Loucy (cell line): ENCODE measurements at regions not wholly inside any gene's neighbourhood (a gene's known extent, or its start where the extent isn't known, plus 50 kb on each side); places are given as distances from the start of the nearest gene placed in this dataset.

ENCODE experiments used
- CTCF ChIP-seq: fragments of 200-600 bp; sonication (generic); conservative IDR thresholded peaks from 2 replicates; pipeline ENCODE4 v1.5.1; 2014; ENCODE audit warnings: mild to moderate bottlenecking, antibody characterized with exemption, low read length
- EZH2phosphoT487 ChIP-seq: fragments of 200-600 bp; IDR thresholded peaks from 2 replicates; pipeline ENCODE4 v1.6.1; 2018; ENCODE audit warnings: antibody characterized with exemption, mild to moderate bottlenecking, moderate library complexity, borderline replicate concordance

- no peak for TF ChIP-seq EZH2phosphoT487
- TF ChIP-seq CTCF, result no peak
These were observed 625.2 kb upstream of the NCAM2 start for GRCh38 chr21:20373031-20373430.
